ENCODE measurements at regions not wholly inside any gene's neighbourhood (a gene's known extent, or its start where the extent isn't known, plus 50 kb on each side); places are given as distances from the start of the nearest gene placed in this dataset.

- no peak for DNase-seq (ENCODE audit: low read depth in 1 of 2, low spot score in 1 of 2)
Measured at GRCh38 chr7:52501696-52502095, 533.7 kb upstream of the POM121L12 start.

DNA sequence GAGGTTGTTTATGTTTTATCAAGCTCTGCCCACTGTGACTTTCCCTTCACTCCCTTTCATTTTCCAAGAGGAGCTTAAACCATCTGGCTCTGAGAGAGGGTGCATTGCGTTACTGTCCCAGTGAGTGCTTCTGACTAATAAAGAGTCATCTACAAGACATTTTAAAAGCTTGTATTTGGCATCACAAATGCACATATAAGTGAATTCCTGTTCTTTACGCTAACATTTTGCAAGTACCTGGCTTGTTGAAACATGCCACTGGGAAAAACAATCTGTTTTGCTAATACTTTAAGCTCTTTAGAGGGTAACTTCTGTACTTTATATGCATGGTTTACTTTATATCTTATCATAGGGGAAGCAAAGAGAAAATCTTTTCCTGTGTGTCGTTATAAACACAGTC, 534.6 kb upstream of the POM121L12 start:
- no peak for DNase-seq (ENCODE audit: low read depth in 1 of 2, low spot score in 1 of 2)

- no peak for DNase-seq (ENCODE audit: low read depth in 1 of 2, low spot score in 1 of 2)
Measured at GRCh38 chr7:52498366-52498765, 537.1 kb upstream of the POM121L12 start.

GRCh38 chr7:52486267-52486666, 549.2 kb upstream of the POM121L12 start:
- no peak for DNase-seq (ENCODE audit: low read depth in 1 of 2, low spot score in 1 of 2)

GRCh38 chr7:52482076-52482475, 553.4 kb upstream of the POM121L12 start:
- DNase-seq (ENCODE audit: low read depth in 1 of 2, low spot score in 1 of 2), result no peak

DNA sequence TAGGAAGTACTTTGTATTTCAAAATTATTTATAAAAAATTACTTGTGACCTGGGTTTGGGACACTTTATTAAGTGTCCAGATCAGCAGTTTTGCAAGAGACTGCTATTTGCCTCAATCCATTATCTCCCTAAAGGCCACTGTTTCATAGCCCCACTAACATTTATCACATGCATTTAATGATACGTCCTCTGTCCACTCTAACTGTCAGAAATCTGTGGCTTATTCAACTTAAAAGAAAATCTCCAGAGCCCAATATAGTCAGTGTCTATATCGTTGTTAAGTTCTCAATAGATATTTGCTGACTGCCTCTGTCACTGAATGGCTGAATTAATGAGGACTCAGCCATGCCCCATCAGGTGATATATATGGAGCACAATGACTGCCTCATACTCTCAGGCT, 553.9 kb upstream of the POM121L12 start:
- DNase-seq (ENCODE audit: low read depth in 1 of 2, low spot score in 1 of 2), result no peak

DNA sequence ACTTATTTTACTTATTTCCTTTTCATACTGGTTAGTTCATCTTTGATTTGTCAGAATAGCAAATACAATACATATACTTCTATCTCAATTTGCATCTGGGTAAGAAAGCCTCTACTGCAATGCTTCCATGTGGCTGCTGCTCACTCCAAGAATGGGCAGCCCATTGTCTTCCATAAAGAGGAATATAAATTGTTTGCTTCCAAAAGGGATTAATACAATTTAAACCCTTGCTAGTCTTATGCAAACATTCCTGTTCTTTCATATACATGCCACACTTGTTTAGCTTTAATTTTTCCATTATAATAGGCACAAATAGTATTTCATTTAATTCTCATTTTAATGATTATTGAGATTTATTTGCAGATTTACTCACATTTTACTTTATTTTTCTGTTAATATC, 555.4 kb upstream of the POM121L12 start:
- no peak for DNase-seq (ENCODE audit: low read depth in 1 of 2, low spot score in 1 of 2)

GRCh38 chr7:52475001-52475582, 560.3 kb upstream of the POM121L12 start:
- DNase-seq (ENCODE audit: low read depth in 1 of 2, low spot score in 1 of 2), result no peak

- no peak for DNase-seq (ENCODE audit: low read depth in 1 of 2, low spot score in 1 of 2)
Measured at GRCh38 chr7:52473756-52474155, 561.7 kb upstream of the POM121L12 start.

- DNase-seq (ENCODE audit: low read depth in 1 of 2, low spot score in 1 of 2), result no peak
Measured at GRCh38 chr7:52472006-52472620, 563.3 kb upstream of the POM121L12 start.

DNA sequence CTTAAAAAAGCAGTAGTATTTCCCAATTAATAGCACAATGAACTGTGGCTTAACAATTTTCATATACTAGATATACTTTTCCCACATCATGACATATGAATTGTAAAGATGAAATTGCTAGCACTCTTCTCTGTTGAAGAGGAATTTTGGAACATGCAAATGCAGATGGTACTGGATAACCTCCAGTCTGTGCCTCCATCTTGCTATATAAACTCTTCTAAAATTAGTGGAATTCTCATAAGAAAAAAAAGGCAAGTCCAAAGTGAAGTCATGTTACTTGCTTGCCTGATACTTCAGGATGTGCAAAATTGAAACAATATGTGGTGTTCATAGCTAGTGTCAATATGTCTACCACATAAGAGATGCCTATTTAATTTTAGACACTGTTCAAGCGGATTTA, 570.2 kb upstream of the POM121L12 start:
- no peak for DNase-seq (ENCODE audit: low read depth in 1 of 2, low spot score in 1 of 2)

- no peak for DNase-seq (ENCODE audit: low read depth in 1 of 2, low spot score in 1 of 2)
Measured at GRCh38 chr7:52463341-52463740, 572.1 kb upstream of the POM121L12 start.

GRCh38 chr7:52462474-52462873, 573.0 kb upstream of the POM121L12 start:
- DNase-seq (ENCODE audit: low read depth in 1 of 2, low spot score in 1 of 2), result no peak

DNA sequence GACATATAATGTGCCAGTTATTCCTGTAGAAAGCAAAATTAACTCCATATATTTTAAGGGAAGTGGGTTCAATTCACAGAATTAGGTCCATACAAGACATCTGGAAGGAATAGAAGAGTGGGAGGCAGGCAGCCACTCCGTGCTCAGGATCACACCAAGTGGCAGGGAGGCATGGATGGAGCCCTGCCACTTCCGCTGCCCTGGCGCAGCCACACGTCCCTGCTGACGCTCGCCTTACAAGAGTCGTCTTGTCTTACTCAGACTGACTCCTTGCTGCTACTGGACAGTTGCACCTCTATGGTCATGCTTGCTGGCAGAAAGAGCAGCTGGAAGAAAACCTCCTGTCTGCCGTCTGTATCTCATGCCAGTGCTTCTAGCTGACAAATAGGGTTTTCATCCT, 579.9 kb upstream of the POM121L12 start:
- no peak for DNase-seq (ENCODE audit: low read depth in 1 of 2, low spot score in 1 of 2)

DNA sequence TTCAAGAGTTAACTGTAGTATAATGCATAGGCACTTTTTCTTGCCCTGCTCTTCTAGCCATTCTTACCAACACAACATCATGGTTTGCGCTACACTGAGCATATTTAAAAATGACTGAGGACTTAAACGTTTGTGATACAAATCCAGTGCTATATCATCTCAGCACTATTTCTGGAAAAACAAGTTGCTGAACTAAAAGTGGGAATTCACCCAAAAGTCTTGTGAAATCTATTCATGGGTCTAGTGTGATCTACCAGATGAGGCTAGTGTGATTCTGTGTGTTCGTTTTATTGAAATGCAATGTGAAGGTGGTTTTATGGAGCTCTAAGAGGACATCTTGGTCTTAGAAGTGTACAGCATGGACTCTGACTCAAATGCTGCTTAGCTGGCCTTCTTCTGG, 584.6 kb upstream of the POM121L12 start:
- DNase-seq (ENCODE audit: low read depth in 1 of 2, low spot score in 1 of 2), result no peak

DNA sequence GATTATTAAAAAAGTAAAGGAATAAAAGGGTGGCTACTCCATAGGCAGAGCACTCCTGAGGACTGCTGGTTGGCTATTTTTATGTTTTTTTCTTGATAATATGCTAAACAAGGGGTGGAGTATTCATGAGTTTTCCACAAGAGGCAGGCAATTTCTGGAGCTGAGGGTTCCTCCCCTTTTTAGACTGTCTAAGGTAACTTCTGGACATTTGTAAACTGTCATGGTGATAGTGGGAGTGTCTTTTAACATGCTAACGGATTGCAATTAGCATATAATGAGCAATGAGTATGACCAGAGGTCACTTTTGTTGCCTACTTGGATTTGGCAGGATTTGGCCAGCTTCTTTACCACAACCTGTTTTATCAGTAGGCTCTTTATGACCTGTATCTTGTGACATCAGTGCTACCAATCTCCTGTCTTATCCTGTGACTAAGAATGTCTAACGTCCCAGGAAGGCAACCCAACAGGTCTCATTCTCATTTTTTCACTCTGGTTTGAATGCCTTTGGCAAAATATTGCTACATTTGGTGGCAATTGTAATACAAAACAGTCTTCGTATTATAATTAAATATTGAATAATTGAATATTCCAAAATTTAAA, 587.8 kb upstream of the POM121L12 start:
- DNase-seq (ENCODE audit: low read depth in 1 of 2, low spot score in 1 of 2), result no peak

DNA sequence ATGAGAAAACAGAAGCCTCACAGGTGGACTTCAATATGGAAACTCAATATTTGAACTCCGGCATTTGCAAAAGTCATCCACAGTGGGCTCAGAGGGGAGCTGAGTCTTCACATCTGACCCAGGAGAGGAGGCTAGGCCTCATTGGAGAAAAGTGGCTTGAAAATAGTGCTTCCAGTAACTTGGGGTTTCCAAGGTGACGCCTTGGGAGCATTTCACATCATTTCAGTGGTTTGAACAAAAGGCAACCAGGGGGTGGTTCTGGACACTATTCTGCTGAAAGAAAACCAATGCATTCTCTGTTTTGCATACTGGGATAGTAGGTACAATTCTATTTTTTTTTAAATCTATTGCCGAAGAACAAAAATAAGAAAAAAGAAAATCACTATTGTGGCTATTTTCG, 599.2 kb upstream of the POM121L12 start:
- no peak for DNase-seq (ENCODE audit: low read depth in 1 of 2, low spot score in 1 of 2)

DNA sequence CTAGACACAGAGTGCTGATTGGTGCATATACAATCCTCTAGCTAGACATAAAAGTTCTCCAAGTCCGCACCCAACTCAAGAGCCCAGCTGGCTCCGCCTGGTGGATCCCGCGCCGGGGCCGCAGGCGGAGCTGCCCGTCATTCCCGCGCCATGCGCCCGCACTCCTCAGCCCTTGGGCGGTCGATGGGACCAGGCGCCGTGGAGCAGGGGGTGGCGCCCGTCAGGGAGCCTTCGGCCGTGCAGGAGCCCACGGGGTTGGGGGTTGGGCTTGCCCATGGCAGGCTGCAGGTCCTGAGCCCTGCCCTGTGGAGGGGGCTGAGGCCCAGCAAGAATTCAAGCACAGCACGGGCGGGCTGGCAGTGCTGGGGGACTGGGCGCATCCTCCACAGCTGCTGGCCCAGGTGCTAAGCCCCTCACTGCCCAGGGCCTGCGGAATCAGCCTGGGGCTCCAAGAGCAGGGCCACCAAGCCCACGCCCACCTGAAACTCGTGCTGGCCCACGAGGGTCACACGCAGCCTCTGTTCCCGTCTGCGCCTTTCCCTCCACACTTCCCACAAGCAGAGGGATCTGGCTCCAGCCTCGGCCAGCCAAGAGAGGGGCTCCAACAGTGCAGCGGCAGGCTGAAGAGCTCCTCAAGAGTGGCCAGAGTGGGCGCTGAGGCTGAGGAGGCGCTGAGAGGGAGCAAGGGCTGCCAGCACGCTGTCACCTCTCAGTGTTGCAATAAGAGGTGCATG, 604.2 kb upstream of the POM121L12 start:
- DNase-seq (ENCODE audit: low read depth in 1 of 2, low spot score in 1 of 2), result no peak

DNA sequence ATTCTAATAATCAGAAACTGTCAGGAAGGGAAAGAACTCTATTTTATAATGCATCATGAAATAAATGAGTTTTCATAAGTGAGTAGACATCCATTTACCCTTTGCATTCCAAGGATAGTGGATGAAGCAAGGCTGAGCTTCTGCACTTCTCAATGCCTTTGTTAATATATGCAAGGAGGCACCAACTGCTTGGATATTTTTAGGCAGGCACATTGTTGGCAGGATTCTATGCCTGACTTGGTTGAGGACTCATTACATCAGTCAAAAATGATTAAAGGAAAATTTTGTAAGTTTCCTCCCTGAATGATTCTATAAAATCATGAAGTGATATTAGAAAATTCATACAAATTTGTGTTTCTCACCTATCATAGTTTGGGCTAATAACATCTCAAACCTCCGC, 612.2 kb upstream of the POM121L12 start:
- no peak for DNase-seq (ENCODE audit: low read depth in 1 of 2, low spot score in 1 of 2)

DNA sequence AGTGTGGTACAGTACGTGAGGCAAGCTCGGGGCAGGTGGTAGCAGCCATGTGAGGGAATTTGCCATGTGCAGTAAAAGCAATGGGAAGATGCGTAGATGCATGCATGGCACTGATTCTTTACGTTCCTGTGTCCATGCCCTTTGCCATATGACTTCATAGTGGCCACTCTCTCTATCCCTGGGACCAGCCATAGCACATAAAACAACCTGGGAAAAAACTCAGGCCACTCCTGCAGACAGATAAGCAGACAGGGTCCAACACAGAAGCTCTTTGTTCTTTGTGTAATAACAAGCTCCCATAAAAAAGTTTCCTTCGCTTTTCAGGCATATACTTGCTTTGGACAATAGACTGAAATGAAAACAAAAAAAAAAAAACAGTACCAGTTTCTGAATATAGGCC, 622.4 kb upstream of the POM121L12 start:
- DNase-seq (ENCODE audit: low read depth in 1 of 2, low spot score in 1 of 2), result no peak

- DNase-seq (ENCODE audit: low read depth in 1 of 2, low spot score in 1 of 2), result no peak
Measured at GRCh38 chr7:52410032-52410431, 625.4 kb upstream of the POM121L12 start.

GRCh38 chr7:52406808-52407207, 628.6 kb upstream of the POM121L12 start:
- no peak for DNase-seq (ENCODE audit: low read depth in 1 of 2, low spot score in 1 of 2)
